Esophagus squamous epithelium (tissue), 4 donors: ENCODE measurements at regions not wholly inside any gene's neighbourhood (a gene's known extent, or its start where the extent isn't known, plus 50 kb on each side); places are given as distances from the start of the nearest gene placed in this dataset.

ENCODE experiments used
- CTCF ChIP-seq, 6 experiments: fragments of 450-650 bp in 4 of 6; fragments of 200-600 bp in 2 of 6; sonication (generic) in 2 of 6; IDR thresholded peaks; one replicate each; pipeline ENCODE4 v1.5.1; 2016 to 2019; ENCODE audit warnings: antibody characterized with exemption in 6 of 6, mild to moderate bottlenecking in 4 of 6, moderate library complexity in 4 of 6
- POLR2A ChIP-seq, 4 donors: fragments of 450-650 bp; IDR thresholded peaks; one replicate each; pipeline ENCODE4 v1.6.1; 2017; ENCODE audit warnings: antibody characterized with exemption in 4 of 4, mild to moderate bottlenecking in 4 of 4, moderate library complexity in 3 of 4

DNA sequence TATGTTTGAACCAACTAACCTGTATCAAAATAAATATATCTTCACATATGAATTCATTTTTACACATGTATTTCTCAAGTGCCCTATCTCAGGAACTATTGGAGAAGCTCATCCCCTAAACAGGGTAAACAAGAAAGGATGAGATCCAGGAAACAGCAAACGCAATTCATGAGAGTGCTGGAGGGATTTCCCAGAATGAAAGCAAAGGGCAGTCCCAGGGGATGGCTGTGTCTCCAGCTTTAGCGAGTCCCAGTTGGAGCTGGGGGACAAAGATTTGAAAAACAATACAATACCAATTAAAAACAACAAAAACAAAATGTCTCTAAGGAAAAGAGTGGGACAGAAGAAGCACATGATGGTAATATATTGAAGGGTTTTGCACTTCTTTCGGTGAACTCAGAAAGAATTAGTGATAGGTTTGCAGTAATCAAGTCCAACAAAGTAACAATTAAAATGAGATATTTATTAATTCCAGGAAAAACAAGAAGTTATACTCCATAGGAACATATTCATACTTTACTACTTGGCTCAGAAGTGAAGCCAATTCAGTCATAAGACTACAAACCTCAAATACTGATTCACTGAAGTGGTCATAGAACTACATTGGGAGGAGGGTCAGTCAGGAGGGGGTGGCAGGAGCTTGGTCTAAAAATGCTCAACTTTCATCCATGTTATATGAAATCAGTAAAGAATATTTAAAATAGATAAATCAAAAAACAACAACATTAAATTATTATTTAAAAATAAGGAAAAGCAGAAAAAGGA, 73.1 kb upstream of the PDE1A start:
- TF ChIP-seq POLR2A (IDR thresholded peaks at IDR 0.05) (no peak), CTCF (IDR thresholded peaks at IDR 0.05) (no peak)
